ENCODE measurements at regions not wholly inside any gene's neighbourhood (a gene's known extent, or its start where the extent isn't known, plus 50 kb on each side); places are given as distances from the start of the nearest gene placed in this dataset.

DNA sequence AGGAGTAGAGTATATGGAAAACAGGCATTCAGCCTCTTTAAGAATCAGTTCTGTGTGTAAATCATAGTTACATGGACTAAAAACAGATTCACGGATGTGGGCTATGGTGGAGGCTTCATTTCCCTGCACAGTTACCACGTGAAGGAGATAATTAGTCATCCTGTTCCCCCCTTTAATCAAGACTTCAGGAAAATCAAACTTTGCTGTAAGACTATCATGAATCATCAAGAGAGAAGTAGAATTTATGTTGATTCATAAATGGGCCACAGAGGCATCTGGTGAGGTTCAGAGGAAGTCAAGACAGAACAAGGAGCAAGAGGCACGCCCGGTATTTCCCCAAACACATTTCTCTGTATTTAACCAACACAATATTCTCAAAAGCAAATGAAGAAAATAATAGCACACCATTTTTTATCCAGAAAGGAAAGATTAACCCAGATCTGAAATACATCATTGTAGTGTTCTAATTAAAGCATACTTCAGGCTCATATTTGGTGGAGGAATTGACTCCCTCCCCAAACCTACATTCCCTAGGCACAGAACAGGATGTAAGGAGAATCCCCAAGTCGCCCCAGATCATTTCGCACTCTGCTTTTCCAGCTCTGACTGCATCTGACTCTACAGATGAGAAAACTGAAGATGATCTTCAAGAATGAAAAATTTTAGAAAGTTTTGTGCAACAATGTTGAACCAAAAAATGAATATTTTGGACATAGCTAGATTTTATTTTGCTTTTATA is 175.8 kb upstream of the GAS1 start:
- DNase-seq = no peak

- no peak for DNase-seq
Measured at GRCh38 chr9:87123830-87124229, 176.5 kb upstream of the GAS1 start.

DNA sequence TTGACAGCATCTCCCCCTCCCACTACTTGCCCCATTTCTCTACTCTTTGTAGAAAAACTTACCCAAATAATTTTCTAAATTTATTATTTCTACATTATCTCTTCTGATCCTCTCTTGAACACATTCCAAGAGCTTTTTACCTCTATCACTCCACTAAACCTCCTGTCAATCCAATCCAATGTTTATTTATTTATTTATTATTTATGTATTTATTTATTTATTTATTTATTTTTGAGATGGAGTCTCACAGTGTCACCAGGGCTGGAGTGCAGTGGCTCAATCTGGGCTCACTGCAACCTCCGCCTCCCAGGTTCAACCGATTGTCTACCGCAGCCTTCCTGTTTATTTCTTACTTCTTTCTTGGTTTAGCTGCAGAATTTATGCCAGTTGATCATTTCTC is 178.5 kb upstream of the GAS1 start:
- no peak for DNase-seq

- no peak for DNase-seq
Measured at GRCh38 chr9:87127543-87127942, 180.2 kb upstream of the GAS1 start.

GRCh38 chr9:87127978-87128614 is 180.8 kb upstream of the GAS1 start:
- DNase-seq = no peak

GRCh38 chr9:87128844-87129493 is 181.7 kb upstream of the GAS1 start:
- no peak for DNase-seq

DNA sequence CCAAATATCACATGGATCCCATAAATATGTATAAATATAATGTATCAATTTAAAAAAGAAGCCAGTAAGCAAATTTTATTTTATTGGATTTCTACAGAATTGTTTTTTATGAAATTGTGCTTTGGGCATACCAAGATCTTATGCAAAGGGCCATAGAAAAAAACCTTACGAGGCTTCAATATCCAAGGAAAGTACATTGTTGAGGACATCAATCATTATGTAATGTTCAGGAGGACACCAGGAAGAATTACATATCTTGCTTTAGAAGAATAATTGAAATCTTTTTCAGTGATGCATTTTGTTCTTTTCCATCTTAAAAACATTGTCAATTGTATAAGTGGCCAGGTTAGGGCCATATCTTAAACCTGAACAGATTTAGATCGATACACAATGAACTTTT is 187.8 kb upstream of the GAS1 start:
- no peak for DNase-seq

DNA sequence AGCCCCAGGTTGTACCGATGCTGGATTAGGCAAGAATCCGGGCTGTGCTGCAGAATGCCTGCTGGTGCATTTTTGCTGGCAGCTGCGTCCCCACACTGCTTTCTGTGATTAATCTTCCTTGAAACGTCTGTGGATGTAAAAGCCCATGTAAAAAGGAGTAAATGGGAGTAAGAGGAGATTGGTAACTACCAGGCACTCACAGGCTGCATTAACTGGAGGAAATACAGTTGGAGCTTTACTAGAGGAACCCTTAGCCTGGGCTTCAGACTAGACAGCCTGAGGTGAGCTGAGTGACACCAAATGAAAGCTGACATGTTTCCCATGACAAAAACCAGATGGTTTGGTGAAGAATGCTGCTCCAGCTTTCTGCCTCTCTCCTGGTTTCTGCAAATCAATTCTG is 190.4 kb upstream of the GAS1 start:
- DNase-seq = no peak

DNA sequence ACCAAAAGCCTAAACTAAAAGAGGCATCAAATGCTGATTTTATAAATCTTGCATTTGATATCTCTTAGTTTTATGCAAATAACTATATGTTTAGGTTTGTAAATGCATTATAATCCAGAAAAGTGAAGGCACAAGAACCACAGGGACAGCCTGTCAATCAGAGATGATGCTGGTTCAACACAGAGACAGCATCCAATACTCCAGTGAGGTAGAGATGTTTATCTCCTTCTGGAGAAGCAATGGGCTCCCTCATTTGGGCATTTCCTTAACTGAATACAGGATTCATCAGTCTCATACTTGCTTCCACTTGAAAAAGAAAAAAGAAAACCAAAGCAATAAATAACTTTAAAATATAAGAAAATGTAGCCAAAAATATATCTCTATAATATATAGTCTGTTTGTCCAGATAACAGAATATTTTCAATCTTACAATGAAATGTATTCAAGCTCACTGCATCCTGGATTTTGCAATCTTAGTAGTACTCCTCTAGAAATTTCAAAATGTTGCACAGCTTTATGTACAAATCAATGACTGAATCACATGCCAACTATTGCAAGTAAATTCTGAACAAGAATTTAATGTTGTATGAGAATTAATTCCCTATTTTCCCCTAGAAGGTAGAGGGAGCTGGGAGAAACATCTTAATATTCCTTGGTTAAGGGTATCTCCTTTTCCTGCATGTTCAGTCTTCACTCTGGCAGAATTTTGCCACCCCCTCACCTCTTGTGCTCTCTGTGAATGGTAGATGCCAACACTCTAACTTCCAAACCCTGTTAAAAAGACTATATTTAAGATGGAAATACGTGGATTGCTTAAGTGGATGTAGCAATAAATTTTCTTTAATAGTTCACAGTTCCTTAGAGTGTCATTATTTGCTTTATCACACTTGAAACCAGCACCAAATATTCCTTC is 191.1 kb upstream of the GAS1 start:
- no peak for DNase-seq

DNA sequence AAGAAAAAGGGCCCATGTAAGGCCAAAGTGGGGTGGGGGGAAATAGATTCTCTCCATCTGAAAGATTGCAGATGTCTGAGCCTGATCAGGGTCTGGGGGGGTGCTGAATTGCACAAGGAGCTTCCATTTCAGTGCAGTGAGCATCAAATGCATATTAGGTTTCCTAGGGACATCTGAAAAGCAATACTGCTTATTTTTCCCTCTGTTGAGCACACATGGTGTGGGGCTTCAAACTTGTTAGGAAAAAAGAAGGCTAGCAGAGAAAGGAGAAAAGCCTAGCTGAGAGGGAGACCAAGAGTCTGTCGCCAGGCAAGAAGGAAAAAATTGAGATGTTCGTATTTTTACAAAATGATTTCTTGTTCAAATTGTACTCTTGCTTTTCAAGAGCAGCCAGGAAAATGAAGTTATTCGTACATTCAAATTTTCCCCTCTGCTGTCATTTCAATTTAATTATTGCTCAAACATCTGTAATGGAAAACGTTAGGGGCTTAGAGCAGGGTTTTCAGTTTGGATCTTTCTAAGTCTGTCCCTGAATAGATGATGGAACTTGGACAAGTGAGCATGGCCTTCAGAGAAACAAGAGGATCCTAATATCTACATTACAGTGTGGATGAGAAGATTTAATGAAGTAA is 191.9 kb upstream of the GAS1 start:
- no peak for DNase-seq

DNA sequence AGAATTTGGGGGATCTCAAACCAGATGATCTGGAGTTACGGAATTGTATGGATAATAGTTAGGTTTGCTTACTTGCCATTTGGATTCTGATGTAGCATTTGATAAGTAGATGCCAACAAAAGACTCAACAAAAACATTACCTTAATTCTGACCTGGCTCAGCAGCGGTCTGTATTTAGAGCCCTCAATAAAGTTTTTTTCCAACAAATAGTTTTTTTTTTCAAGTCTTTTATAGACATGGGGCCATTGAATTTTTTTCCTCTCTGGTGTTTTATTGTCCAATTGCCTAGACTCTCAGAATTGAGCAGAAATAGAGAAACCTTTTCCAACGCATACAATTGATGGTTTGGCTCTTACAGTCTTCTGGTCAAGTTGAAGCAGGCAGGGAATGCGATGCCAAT is 192.8 kb upstream of the GAS1 start:
- DNase-seq = no peak

DNA sequence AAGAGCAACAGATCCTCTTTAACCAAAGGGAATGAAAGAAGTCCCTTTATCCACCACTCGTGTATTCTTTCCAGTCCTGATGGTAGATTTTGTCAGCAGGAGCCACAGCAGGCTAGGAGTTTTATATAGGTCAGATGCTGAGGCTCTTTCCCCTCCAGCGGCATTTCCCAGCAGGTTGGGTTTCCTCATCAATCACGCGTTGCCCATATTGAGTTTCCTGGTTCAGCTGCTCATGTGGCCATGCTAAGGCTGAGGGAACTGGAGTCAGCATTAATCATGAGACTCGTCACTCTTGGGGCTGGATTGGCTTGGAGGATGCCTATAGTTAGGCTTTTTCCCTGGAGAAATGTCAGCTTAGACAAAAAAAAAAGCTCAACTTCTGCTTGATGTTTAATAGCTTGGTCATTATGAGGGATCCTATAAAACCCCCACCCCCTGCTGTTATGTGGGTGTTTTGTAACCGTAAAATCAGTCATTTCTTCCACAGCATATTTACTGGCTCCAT is 193.4 kb upstream of the GAS1 start:
- no peak for DNase-seq

DNA sequence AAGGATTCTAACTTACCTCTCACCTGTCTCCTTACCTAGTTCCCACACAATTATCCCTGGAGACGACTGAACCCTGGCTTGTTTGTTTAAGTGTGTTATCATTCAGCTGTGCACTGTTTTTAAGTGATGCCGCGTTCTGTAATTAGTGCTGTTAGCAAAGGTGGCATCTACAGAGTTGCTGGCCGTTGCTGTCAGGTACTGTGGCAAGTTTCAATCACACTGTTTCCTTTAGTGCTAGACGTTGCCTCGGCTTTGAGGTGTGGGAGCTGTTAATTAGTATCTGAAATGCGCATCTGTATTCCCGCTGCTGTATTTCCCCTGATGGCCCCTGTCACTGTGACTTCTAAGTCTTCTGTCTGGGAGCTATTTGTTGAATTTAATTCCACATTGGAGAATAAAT is 193.8 kb upstream of the GAS1 start:
- DNase-seq = no peak

DNA sequence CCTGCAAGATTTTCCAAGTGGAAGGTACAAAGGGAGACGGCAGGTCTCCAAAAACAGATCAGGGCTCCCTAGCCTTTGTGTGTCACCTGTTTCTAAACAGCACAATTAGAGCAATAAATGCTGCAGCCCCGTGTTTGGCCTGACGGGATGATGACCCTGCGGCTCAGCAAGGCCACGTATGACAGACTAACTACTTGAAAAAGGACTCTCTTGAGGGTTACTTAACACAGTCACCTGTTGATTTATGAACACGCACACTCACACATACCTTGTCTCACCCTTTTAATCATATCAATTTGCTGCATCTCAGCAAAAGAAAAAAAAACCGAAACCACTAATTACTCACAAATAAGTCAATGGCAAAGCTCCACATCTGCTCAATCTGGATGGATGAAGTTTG is 199.6 kb upstream of the GAS1 start:
- DNase-seq = no peak

- no peak for DNase-seq
Measured at GRCh38 chr9:87147839-87148238, 200.5 kb upstream of the GAS1 start.

DNA sequence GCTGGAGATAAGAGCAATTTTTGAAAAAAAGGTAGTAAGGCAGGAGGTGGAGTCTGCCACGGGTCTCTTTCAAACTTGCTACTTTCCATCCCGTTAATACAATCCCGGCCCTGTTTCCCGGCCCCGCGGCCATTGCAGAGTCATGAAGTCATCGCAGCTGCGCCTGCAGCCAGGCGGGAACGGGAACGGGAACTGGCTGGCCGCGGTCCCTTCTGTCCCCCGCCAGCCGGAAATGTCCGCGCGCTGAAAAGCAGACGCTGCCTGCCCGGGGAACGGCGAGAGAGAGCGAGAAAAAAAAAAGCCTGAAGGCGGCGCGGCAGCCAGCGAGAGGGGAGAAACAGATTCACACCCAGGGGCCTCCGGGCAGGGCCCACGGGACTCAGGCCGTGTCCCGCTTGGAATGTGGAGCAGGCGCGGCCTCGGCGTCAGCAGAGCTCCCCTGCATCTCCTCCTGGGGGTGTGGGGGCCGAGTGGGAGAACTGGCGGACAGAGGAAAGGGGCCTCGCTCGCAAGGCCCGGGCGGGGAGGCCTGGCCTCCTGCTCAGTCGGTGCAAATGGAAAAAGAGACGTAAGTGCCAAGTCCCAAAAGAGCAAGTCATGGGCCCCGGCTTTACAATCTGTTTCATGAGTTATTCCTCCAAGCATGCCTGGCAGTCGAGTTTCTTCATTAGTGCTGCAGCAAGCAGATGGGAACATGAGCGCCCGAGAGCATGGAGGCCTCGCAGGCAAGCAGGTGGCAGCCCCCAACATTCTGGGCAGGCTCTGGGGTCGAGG is 201.2 kb upstream of the GAS1 start:
- no peak for DNase-seq

GRCh38 chr9:87149799-87150198 is 202.5 kb upstream of the GAS1 start:
- no peak for DNase-seq

- DNase-seq = no peak
Measured at GRCh38 chr9:87152256-87152655, 204.9 kb upstream of the GAS1 start.

DNA sequence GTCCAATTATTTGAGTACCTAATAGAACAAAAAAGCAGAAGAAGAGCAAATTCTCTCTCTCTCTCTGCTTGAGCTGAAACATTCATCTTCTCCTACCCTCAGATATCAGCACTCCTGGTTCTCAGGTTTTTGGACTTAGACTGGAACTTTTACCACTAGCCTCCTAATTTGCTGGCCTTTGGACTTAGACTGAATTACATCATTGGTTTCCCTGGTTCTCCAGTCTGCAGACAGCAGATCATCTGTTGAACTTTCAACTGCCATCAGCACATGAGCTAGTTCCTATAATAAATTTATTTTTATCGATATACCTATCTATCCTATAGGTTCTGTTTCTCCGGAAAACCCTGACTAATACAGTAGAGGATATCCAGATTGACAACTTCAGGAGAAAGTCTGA is 208.9 kb upstream of the GAS1 start:
- DNase-seq = no peak

GRCh38 chr9:87157366-87158031 is 210.2 kb upstream of the GAS1 start:
- DNase-seq = no peak

- no peak for DNase-seq
Measured at GRCh38 chr9:87158765-87159164, 211.5 kb upstream of the GAS1 start.

Measured in OCI-M1 (cell line).